ENCODE measurements at regions not wholly inside any gene's neighbourhood (a gene's known extent, or its start where the extent isn't known, plus 50 kb on each side); places are given as distances from the start of the nearest gene placed in this dataset.

DNA sequence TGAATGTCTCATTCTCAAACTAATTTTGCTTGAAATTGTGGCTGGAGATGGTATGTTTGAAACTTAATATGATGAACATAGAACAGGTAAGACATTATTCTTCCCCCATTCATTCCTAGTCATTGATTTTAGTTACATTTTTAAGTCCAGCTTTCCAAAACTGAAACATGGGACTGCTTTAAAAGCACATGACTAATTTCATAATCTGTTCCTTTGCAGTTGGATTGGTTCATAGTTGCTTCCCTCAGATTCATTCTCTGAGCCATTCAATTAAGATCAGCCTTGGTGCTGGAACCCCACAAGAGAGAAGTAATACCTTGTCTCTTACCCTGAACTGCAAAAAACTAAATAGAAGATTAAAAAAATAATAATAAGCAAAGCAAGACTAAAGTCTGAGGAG, 87.5 kb upstream of the TGFBR2 start:
- H3K4me1 ChIP-seq (ENCODE audit: control insufficient read depth in 1 of 2, insufficient read depth in 2 of 2, low read length in 2 of 2): peaks cover 4 to 20% of the 10 kb centered on the region in 2 donors
- H3K4me3 ChIP-seq (ENCODE audit: low read length in 2 of 2): no peak overlapping the region
- DNase-seq (no peak), ATAC-seq (ENCODE audit: low FRiP score) (peak; percentile 58)
- H3K27me3 ChIP-seq (ENCODE audit: control insufficient read depth in 1 of 2, insufficient read depth in 2 of 2, low read length in 1 of 2): no peaks in the 10 kb centered on the region
- no peaks in the 10 kb centered on the region for H3K9me3 ChIP-seq (ENCODE audit: control insufficient read depth, low read length)
- intact Hi-C loops (cut with DNase I): loop anchor here (2.0 to 5.0 kb wide), 5 partner anchors 77 to 232 kb away; partner anchors contain the start of gene TGFBR2 (in 1 of the 2)
- H3K27ac ChIP-seq (ENCODE audit: low read depth in 1 of 2, low read length in 2 of 2): peak overlapping the region; percentile 67 to 80
- H3K36me3 ChIP-seq (ENCODE audit: control insufficient read depth in 1 of 2, insufficient read depth in 2 of 2, low read length in 1 of 2): no peaks in the 10 kb centered on the region

DNA sequence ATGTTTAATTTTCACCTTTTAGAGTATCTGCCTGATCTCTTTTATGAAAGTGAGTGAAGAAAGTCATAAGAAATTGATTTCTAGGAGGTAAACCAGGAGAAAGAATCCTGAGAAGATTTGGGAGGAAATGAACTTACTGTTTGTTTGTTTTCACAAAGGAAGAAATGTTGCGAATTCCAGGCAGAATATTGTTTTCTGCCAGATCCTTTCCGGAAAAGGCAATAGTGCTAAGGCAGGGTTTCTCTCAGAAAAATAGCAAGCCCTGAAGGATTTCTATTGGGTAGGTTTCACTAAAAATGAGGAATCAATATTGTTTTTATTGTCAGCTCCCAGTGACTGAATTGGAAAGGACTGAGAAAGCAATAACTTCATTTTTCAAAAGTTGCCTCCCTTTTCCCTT, 85.7 kb upstream of the TGFBR2 start:
- 12 to 15% methylated on average over 2 of the region's 2 CpGs for WGBS, 2 donors
- intact Hi-C loops (cut with DNase I): no loop called here

DNA sequence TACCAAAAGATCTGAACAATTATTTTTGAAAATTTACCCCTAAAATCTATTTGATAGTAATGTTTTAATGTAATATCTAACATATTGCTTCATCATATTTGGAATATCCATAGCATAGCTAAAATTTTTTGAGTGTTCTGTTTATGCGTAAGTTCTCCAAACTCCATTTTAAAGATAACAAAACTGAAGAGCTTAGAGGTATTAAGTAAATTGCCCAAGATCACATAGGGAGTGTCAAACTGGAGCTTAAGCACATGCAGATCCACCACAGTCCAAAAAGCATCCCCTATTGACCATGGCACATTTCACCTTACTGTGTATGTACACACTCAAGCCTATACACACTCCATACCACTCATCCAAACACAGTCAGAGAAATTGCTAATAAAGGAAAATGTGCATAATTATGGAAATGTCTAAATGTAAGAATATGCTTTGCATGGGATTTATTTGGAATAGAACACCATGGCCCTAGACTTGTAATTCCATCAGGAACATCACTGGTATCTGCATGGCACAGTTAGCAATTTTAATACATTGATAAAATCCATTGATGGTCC, 85.2 kb upstream of the TGFBR2 start:
- Histone ChIP-seq H3K27me3 (ENCODE audit: control insufficient read depth in 1 of 2, insufficient read depth in 2 of 2, low read length in 1 of 2) (no peaks in the 10 kb centered on the region), H3K27ac (ENCODE audit: low read depth in 1 of 2, low read length in 2 of 2) (no peak overlapping the region), H3K4me1 (ENCODE audit: control insufficient read depth in 1 of 2, insufficient read depth in 2 of 2, low read length in 2 of 2) (peaks cover 4 to 19% of the 10 kb centered on the region in 2 donors), H3K36me3 (ENCODE audit: control insufficient read depth in 1 of 2, insufficient read depth in 2 of 2, low read length in 1 of 2) (no peaks in the 10 kb centered on the region), H3K4me3 (ENCODE audit: low read length in 2 of 2) (no peak overlapping the region), H3K9me3 (ENCODE audit: control insufficient read depth, low read length) (no peaks in the 10 kb centered on the region)
- 95 to 98% methylated on average over 1 of the region's 1 CpG for WGBS, 2 donors
- DNase-seq (no peak), ATAC-seq (ENCODE audit: low FRiP score) (no peak)
- intact Hi-C loops (cut with DNase I): no loop called here

More for the DNA sequence above, 85.7 kb upstream of the TGFBR2 start:
- Histone ChIP-seq H3K4me3 (ENCODE audit: low read length in 2 of 2) (no peak overlapping the region), H3K36me3 (ENCODE audit: control insufficient read depth in 1 of 2, insufficient read depth in 2 of 2, low read length in 1 of 2) (no peaks in the 10 kb centered on the region), H3K27me3 (ENCODE audit: control insufficient read depth in 1 of 2, insufficient read depth in 2 of 2, low read length in 1 of 2) (no peaks in the 10 kb centered on the region), H3K9me3 (ENCODE audit: control insufficient read depth, low read length) (no peaks in the 10 kb centered on the region), H3K4me1 (ENCODE audit: control insufficient read depth in 1 of 2, insufficient read depth in 2 of 2, low read length in 2 of 2) (peaks cover 4 to 20% of the 10 kb centered on the region in 2 donors), H3K27ac (ENCODE audit: low read depth in 1 of 2, low read length in 2 of 2) (no peak overlapping the region)
- no peak for ATAC-seq (ENCODE audit: low FRiP score)
- DNase-seq: no peak

- H3K36me3 ChIP-seq (ENCODE audit: control insufficient read depth in 1 of 2, insufficient read depth in 2 of 2, low read length in 1 of 2): no peaks in the 10 kb centered on the region
- DNase-seq (no peak), ATAC-seq (ENCODE audit: low FRiP score) (no peak)
- H3K4me3 ChIP-seq (ENCODE audit: low read length in 2 of 2): no peak overlapping the region
- no peaks in the 10 kb centered on the region for H3K27me3 ChIP-seq (ENCODE audit: control insufficient read depth in 1 of 2, insufficient read depth in 2 of 2, low read length in 1 of 2)
- H3K27ac ChIP-seq (ENCODE audit: low read depth in 1 of 2, low read length in 2 of 2): no peak overlapping the region
- H3K4me1 ChIP-seq (ENCODE audit: control insufficient read depth in 1 of 2, insufficient read depth in 2 of 2, low read length in 2 of 2): peaks cover 7 to 11% of the 10 kb centered on the region in 2 donors
- WGBS, 2 donors: 91 to 94% methylated on average over 8 of the region's 8 CpGs
- intact Hi-C loops (cut with DNase I): no loop called here
- H3K9me3 ChIP-seq (ENCODE audit: control insufficient read depth, low read length): no peaks in the 10 kb centered on the region
Measured at GRCh38 chr3:30522476-30522875, 83.9 kb upstream of the TGFBR2 start.

GRCh38 chr3:30523366-30523765, 83.0 kb upstream of the TGFBR2 start:
- H3K9me3 ChIP-seq (ENCODE audit: control insufficient read depth, low read length): no peaks in the 10 kb centered on the region
- DNase-seq: no peak
- H3K27me3 ChIP-seq (ENCODE audit: control insufficient read depth in 1 of 2, insufficient read depth in 2 of 2, low read length in 1 of 2): no peaks in the 10 kb centered on the region
- no peak overlapping the region for H3K27ac ChIP-seq (ENCODE audit: low read depth in 1 of 2, low read length in 2 of 2)
- intact Hi-C loops (cut with DNase I): no loop called here
- no peaks in the 10 kb centered on the region for H3K36me3 ChIP-seq (ENCODE audit: control insufficient read depth in 1 of 2, insufficient read depth in 2 of 2, low read length in 1 of 2)
- ATAC-seq (ENCODE audit: low FRiP score): no peak
- 98 to 100% methylated on average over 1 of the region's 1 CpG for WGBS, 2 donors
- H3K4me1 ChIP-seq (ENCODE audit: control insufficient read depth in 1 of 2, insufficient read depth in 2 of 2, low read length in 2 of 2): peaks cover 8 to 12% of the 10 kb centered on the region in 2 donors
- H3K4me3 ChIP-seq (ENCODE audit: low read length in 2 of 2): no peak overlapping the region

GRCh38 chr3:30524357-30525040, 81.9 kb upstream of the TGFBR2 start:
- Histone ChIP-seq H3K27ac (ENCODE audit: low read depth in 1 of 2, low read length in 2 of 2) (no peak overlapping the region), H3K36me3 (ENCODE audit: control insufficient read depth in 1 of 2, insufficient read depth in 2 of 2, low read length in 1 of 2) (no peaks in the 10 kb centered on the region), H3K9me3 (ENCODE audit: control insufficient read depth, low read length) (no peaks in the 10 kb centered on the region), H3K27me3 (ENCODE audit: control insufficient read depth in 1 of 2, insufficient read depth in 2 of 2, low read length in 1 of 2) (no peaks in the 10 kb centered on the region), H3K4me1 (ENCODE audit: control insufficient read depth in 1 of 2, insufficient read depth in 2 of 2, low read length in 2 of 2) (peaks cover 8 to 15% of the 10 kb centered on the region in 2 donors), H3K4me3 (ENCODE audit: low read length in 2 of 2) (no peak overlapping the region)
- WGBS, 2 donors: 83 to 88% methylated on average over 4 of the region's 4 CpGs
- DNase-seq (no peak), ATAC-seq (ENCODE audit: low FRiP score) (no peak)
- intact Hi-C loops (cut with DNase I): no loop called here

DNA sequence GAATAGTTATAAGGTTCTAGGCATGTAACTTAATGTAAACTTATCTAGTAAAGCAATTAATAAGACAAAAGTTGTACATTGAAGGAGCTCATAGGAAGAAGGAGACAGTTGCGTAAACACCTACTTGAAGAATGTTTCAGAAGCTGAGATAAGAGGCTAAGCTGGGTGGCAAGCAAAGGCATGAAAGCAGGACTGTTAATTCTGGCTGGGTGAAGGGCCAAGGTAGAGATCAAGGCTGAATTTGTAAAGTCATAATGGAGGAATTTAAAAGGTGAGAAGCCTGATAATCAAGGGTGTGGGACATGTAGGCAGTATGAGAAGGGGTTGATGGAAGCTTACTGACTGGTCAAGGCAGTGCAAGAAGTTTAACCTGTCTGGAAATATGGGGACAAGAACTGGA, 80.4 kb upstream of the TGFBR2 start:
- WGBS, 2 donors: 95 to 99% methylated on average over 1 of the region's 1 CpG
- intact Hi-C loops (cut with DNase I): no loop called here
- Histone ChIP-seq H3K4me3 (ENCODE audit: low read length in 2 of 2) (no peak overlapping the region), H3K9me3 (ENCODE audit: control insufficient read depth, low read length) (no peaks in the 10 kb centered on the region), H3K27me3 (ENCODE audit: control insufficient read depth in 1 of 2, insufficient read depth in 2 of 2, low read length in 1 of 2) (no peaks in the 10 kb centered on the region), H3K4me1 (ENCODE audit: control insufficient read depth in 1 of 2, insufficient read depth in 2 of 2, low read length in 2 of 2) (peaks cover 8 to 12% of the 10 kb centered on the region in 2 donors), H3K27ac (ENCODE audit: low read depth in 1 of 2, low read length in 2 of 2) (no peak overlapping the region), H3K36me3 (ENCODE audit: control insufficient read depth in 1 of 2, insufficient read depth in 2 of 2, low read length in 1 of 2) (no peaks in the 10 kb centered on the region)
- DNase-seq (no peak), ATAC-seq (ENCODE audit: low FRiP score) (no peak)

DNA sequence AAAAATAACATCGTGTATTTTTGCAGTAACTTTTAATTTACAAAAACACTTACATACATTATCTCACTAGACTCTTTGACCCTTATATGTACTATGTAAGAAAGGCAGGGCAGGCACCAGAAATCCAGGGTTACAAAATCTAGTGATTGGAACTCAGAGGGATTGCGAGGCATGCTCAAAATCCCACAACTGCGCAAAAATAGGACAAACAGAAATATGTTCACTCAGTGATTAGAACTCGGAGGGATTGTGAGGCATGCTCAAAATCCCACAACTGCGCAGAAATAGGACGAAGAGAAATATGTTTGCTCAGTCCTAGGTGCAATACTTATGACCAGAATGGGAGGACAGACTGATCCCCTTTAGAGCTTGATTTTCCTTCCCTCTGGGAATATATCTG, 79.2 kb upstream of the TGFBR2 start:
- 88 to 89% methylated on average over 6 of the region's 6 CpGs for WGBS, 2 donors
- ATAC-seq (ENCODE audit: low FRiP score): no peak
- no peaks in the 10 kb centered on the region for H3K27me3 ChIP-seq (ENCODE audit: control insufficient read depth in 1 of 2, insufficient read depth in 2 of 2, low read length in 1 of 2)

GRCh38 chr3:30527720-30528119, 78.7 kb upstream of the TGFBR2 start:
- peak; percentile 55 for ATAC-seq (ENCODE audit: low FRiP score)
- WGBS, 2 donors: 50 to 67% methylated on average over 3 of the region's 3 CpGs

More for the DNA sequence above, 79.2 kb upstream of the TGFBR2 start:
- intact Hi-C loops (cut with DNase I): no loop called here
- H3K4me3 ChIP-seq (ENCODE audit: low read length in 2 of 2): no peak overlapping the region
- DNase-seq: no peak
- H3K36me3 ChIP-seq (ENCODE audit: control insufficient read depth in 1 of 2, insufficient read depth in 2 of 2, low read length in 1 of 2): no peaks in the 10 kb centered on the region
- no peak overlapping the region for H3K27ac ChIP-seq (ENCODE audit: low read depth in 1 of 2, low read length in 2 of 2)
- peaks cover 6 to 8% of the 10 kb centered on the region in 2 donors for H3K4me1 ChIP-seq (ENCODE audit: control insufficient read depth in 1 of 2, insufficient read depth in 2 of 2, low read length in 2 of 2)
- H3K9me3 ChIP-seq (ENCODE audit: control insufficient read depth, low read length): no peaks in the 10 kb centered on the region

More at GRCh38 chr3:30527720-30528119, 78.7 kb upstream of the TGFBR2 start:
- Histone ChIP-seq H3K4me1 (ENCODE audit: control insufficient read depth in 1 of 2, insufficient read depth in 2 of 2, low read length in 2 of 2) (peaks cover 6 to 8% of the 10 kb centered on the region in 2 donors), H3K9me3 (ENCODE audit: control insufficient read depth, low read length) (no peaks in the 10 kb centered on the region), H3K27me3 (ENCODE audit: control insufficient read depth in 1 of 2, insufficient read depth in 2 of 2, low read length in 1 of 2) (no peaks in the 10 kb centered on the region), H3K27ac (ENCODE audit: low read depth in 1 of 2, low read length in 2 of 2) (no peak overlapping the region), H3K4me3 (ENCODE audit: low read length in 2 of 2) (no peak overlapping the region), H3K36me3 (ENCODE audit: control insufficient read depth in 1 of 2, insufficient read depth in 2 of 2, low read length in 1 of 2) (no peaks in the 10 kb centered on the region)
- intact Hi-C loops (cut with DNase I): no loop called here
- no peak for DNase-seq

Data from aorta (tissue), 5 donors.